HG03521 (cell line): ENCODE measurements at regions not wholly inside any gene's neighbourhood (a gene's known extent, or its start where the extent isn't known, plus 50 kb on each side); places are given as distances from the start of the nearest gene placed in this dataset.

Source experiments
- ATAC-seq: cut with Tn5 transposase; IDR thresholded peaks from one replicate; pipeline ENCODE4 v1.9.1; 2021; ENCODE audit warnings: mild to moderate bottlenecking, moderate library complexity; ENCODE audit not compliant: unreplicated experiment

GRCh38 chr16:55041540-55042234 lies 111.0 kb downstream of the IRX5 start:
- ATAC-seq, result no peak

- no peak for ATAC-seq
Observed at GRCh38 chr16:55042556-55043432, 112.1 kb downstream of the IRX5 start.

- ATAC-seq, result no peak
Observed at GRCh38 chr16:55043499-55043898, 112.8 kb downstream of the IRX5 start.

GRCh38 chr16:55044201-55044975 lies 113.7 kb downstream of the IRX5 start:
- ATAC-seq, result no peak

- no peak for ATAC-seq
Observed at GRCh38 chr16:55045329-55045728, 114.7 kb downstream of the IRX5 start.

GRCh38 chr16:55045756-55046460 lies 115.2 kb downstream of the IRX5 start:
- no peak for ATAC-seq

GRCh38 chr16:55046513-55046912 lies 115.8 kb downstream of the IRX5 start:
- no peak for ATAC-seq

- no peak for ATAC-seq
Observed at GRCh38 chr16:55046916-55047315, 116.3 kb downstream of the IRX5 start.

GRCh38 chr16:55047331-55047730 lies 116.7 kb downstream of the IRX5 start:
- ATAC-seq, result no peak

- no peak for ATAC-seq
Observed at GRCh38 chr16:55047903-55048497, 117.3 kb downstream of the IRX5 start.

GRCh38 chr16:55048745-55049144 lies 118.1 kb downstream of the IRX5 start:
- ATAC-seq, result no peak

- no peak for ATAC-seq
Observed at GRCh38 chr16:55051571-55052347, 121.1 kb downstream of the IRX5 start.

GRCh38 chr16:55052348-55052734 lies 121.7 kb downstream of the IRX5 start:
- no peak for ATAC-seq

GRCh38 chr16:55052741-55053415 lies 122.2 kb downstream of the IRX5 start:
- no peak for ATAC-seq

GRCh38 chr16:55055262-55055661 lies 124.6 kb downstream of the IRX5 start:
- no peak for ATAC-seq

- no peak for ATAC-seq
Observed at GRCh38 chr16:55056585-55057401, 126.1 kb downstream of the IRX5 start.

GRCh38 chr16:55057866-55058265 lies 127.2 kb downstream of the IRX5 start:
- ATAC-seq, result no peak

- ATAC-seq, result no peak
Observed at GRCh38 chr16:55058576-55058975, 127.9 kb downstream of the IRX5 start.
